ENCODE measurements at regions not wholly inside any gene's neighbourhood (a gene's known extent, or its start where the extent isn't known, plus 50 kb on each side); places are given as distances from the start of the nearest gene placed in this dataset.

GRCh38 chr3:152218602-152219001 lies 50.1 kb upstream of the MBNL1 start:
- ChIA-PET CTCF (no interaction called here), POLR2A (interaction anchor here (0.8 to 3.8 kb wide), 6 partner anchors 9 to 50 kb away, joined by 3 to 20 read pairs (median 4); partner anchors contain the start of gene MBNL1)
- Mint-ChIP-seq H3K4me3 (peak overlapping the region; percentile 1), H3K27ac (peak overlapping the region; percentile 7), H3K4me1 (peaks cover 55% of the 10 kb centered on the region), H3K36me3 (ENCODE audit: low read depth) (no peaks in the 10 kb centered on the region), H3K9me3 (no peaks in the 10 kb centered on the region), H3K27me3 (no peaks in the 10 kb centered on the region)
- DNase-seq, result no peak

Measured in activated CD4-positive, alpha-beta memory T cell treated with anti-CD3 and anti-CD28 coated beads, Interleukin-2, amount 10 ng/mL, durations not matched to agents 7 days and 5 days (primary cell).